Neuronal stem cell (in vitro differentiated cells): ENCODE measurements at regions not wholly inside any gene's neighbourhood (a gene's known extent, or its start where the extent isn't known, plus 50 kb on each side); places are given as distances from the start of the nearest gene placed in this dataset.

ENCODE experiments used
- DNase-seq: peaks from one replicate; pipeline ENCODE4 v3.0.0-alpha.2; 2013; ENCODE audit warnings: low spot score
- H2AFZ ChIP-seq: one replicate; pipeline ENCODE4 v1.6.1; 2013; ENCODE audit warnings: mild to moderate bottlenecking, low read length, inconsistent platforms
- H2AK5ac ChIP-seq: 2 replicates; pipeline ENCODE4 v1.6.1; 2013; ENCODE audit warnings: low read depth, mild to moderate bottlenecking, inconsistent platforms, low read length, moderate library complexity, mixed read lengths
- H2BK120ac ChIP-seq: 2 replicates; pipeline ENCODE4 v1.6.1; 2013; ENCODE audit warnings: low read depth, mild to moderate bottlenecking, inconsistent platforms, low read length, moderate library complexity, mixed read lengths
- H2BK12ac ChIP-seq: one replicate; pipeline ENCODE4 v1.6.1; 2013; ENCODE audit warnings: low read length, inconsistent platforms
- H2BK15ac ChIP-seq: 2 replicates; pipeline ENCODE4 v1.6.1; 2013; ENCODE audit warnings: mild to moderate bottlenecking, low read length, inconsistent platforms, mixed read lengths
- H2BK5ac ChIP-seq: one replicate; pipeline ENCODE4 v1.6.1; 2013; ENCODE audit warnings: inconsistent platforms, mild to moderate bottlenecking, low read length, moderate library complexity
- H3K14ac ChIP-seq: one replicate; pipeline ENCODE4 v1.6.1; 2013; ENCODE audit warnings: low read length, inconsistent platforms
- H3K18ac ChIP-seq: 2 replicates; pipeline ENCODE4 v1.6.1; 2013; ENCODE audit warnings: low read length, inconsistent platforms
- H3K23ac ChIP-seq: 2 replicates; pipeline ENCODE4 v1.6.1; 2013; ENCODE audit warnings: low read depth, mild to moderate bottlenecking, mixed read lengths, low read length, inconsistent platforms; ENCODE audit not compliant: poor library complexity
- H3K27ac ChIP-seq: replicated peaks from 3 replicates; pipeline ENCODE4 v1.5.1; 2013; ENCODE audit warnings: low read length, inconsistent platforms
- H3K27me3 ChIP-seq, 3 experiments: 2 replicates each; pipeline ENCODE4 v1.6.1; 2013; ENCODE audit warnings: low read length in 3 of 3, mild to moderate bottlenecking in 2 of 3, inconsistent platforms in 1 of 3, low read depth in 1 of 3, mixed read lengths in 1 of 3, moderate library complexity in 1 of 3; ENCODE audit not compliant: control insufficient read depth in 3 of 3, insufficient read depth in 3 of 3
- H3K36me3 ChIP-seq, 2 donors: replicated peaks in 1 of 2; 2 replicates each; pipeline ENCODE4 v1.6.1; 2013; ENCODE audit warnings: low read length in 2 of 2; ENCODE audit not compliant: control insufficient read depth in 2 of 2, insufficient read depth in 2 of 2
- H3K4ac ChIP-seq: 2 replicates; pipeline ENCODE4 v1.6.1; 2013; ENCODE audit warnings: inconsistent platforms, mild to moderate bottlenecking, low read length, moderate library complexity
- H3K4me1 ChIP-seq, 2 donors: 1 replicate in 1 of 2; 2 replicates in 1 of 2; pipeline ENCODE4 v1.6.1; 2013; ENCODE audit warnings: low read length in 2 of 2, low read depth in 1 of 2; ENCODE audit not compliant: control insufficient read depth in 2 of 2, insufficient read depth in 1 of 2
- H3K4me2 ChIP-seq: one replicate; pipeline ENCODE4 v1.6.1; 2013; ENCODE audit warnings: mild to moderate bottlenecking, low read length, inconsistent platforms; ENCODE audit not compliant: insufficient read depth, poor library complexity, severe bottlenecking
- H3K4me3 ChIP-seq, 2 donors: 2 replicates each; pipeline ENCODE4 v1.5.1; 2013; ENCODE audit warnings: low read length in 2 of 2, mild to moderate bottlenecking in 2 of 2, inconsistent platforms in 1 of 2, moderate library complexity in 1 of 2
- H3K79me1 ChIP-seq: one replicate; pipeline ENCODE4 v1.6.1; 2013; ENCODE audit warnings: low read depth, mild to moderate bottlenecking, inconsistent platforms, low read length, moderate library complexity
- H3K9ac ChIP-seq: one replicate; pipeline ENCODE4 v1.6.1; 2013; ENCODE audit warnings: mild to moderate bottlenecking, low read depth, low read length, inconsistent platforms; ENCODE audit not compliant: poor library complexity
- H3K9me3 ChIP-seq, 2 donors: replicated peaks in 1 of 2; 2 replicates each; pipeline versions ENCODE3 to v1.6.1; 2013; ENCODE audit warnings: low read length in 2 of 2, mild to moderate bottlenecking in 2 of 2, inconsistent platforms in 1 of 2, low read depth in 1 of 2, mixed read lengths in 1 of 2, moderate library complexity in 1 of 2; ENCODE audit not compliant: control insufficient read depth in 2 of 2, insufficient read depth in 1 of 2
- H4K8ac ChIP-seq: one replicate; pipeline ENCODE4 v1.6.1; 2013; ENCODE audit warnings: low read depth, mild to moderate bottlenecking, inconsistent platforms, low read length, moderate library complexity
- H4K91ac ChIP-seq: one replicate; pipeline ENCODE4 v1.6.1; 2013; ENCODE audit warnings: low read length, low read depth, mild to moderate bottlenecking, inconsistent platforms; ENCODE audit not compliant: poor library complexity
- WGBS, 2 donors: extraction: QIAGEN DNeasy Blood & Tissue Kit; methylation state at CpG; one replicate each; pipeline ENCODE4 v1.1.7; 2013; ENCODE audit warnings: missing lambda C conversion rate in 2 of 2, mixed read lengths in 1 of 2; ENCODE audit not compliant: insufficient read length in 2 of 2, insufficient replicate concordance in 1 of 2; ENCODE audit errors: extremely low coverage in 2 of 2; 5-methylcytosine and 5-hydroxymethylcytosine counted together

- Histone ChIP-seq H2AK5ac (no peak overlapping the region), H2BK120ac (no peak overlapping the region), H3K79me1 (no peaks in the 10 kb centered on the region), H2BK12ac (no peak overlapping the region), H2BK15ac (no peak overlapping the region), H4K91ac (no peak overlapping the region), H3K4me2 (no peak overlapping the region), H3K4me1 (no peaks in the 10 kb centered on the region), H3K36me3 (no peaks in the 10 kb centered on the region), H3K23ac (no peak overlapping the region), H3K4me3 (no peak overlapping the region), H2BK5ac (no peak overlapping the region), H4K8ac (no peak overlapping the region), H3K14ac (no peak overlapping the region), H3K27ac (no peak overlapping the region), H3K4ac (no peak overlapping the region), H3K9ac (no peak overlapping the region), H3K9me3 (peaks cover 0 to 2% of the 10 kb centered on the region in 2 donors), H2AFZ (no peak overlapping the region), H3K18ac (no peak overlapping the region), H3K27me3 (peaks cover 0 to 3% (median 0%) of the 10 kb centered on the region in 3 experiments)
- WGBS, 2 donors, result no CpG with 5 or more reads among the region's 2 CpGs
- no peak for DNase-seq
Observed at GRCh38 chr4:38209654-38210053, 249.5 kb downstream of the PTTG2 start.

- H2BK12ac ChIP-seq, result no peak overlapping the region
- H3K4me2 ChIP-seq, result no peak overlapping the region
- no peak overlapping the region for H4K91ac ChIP-seq
- no peak overlapping the region for H3K9ac ChIP-seq
- no peak overlapping the region for H2BK5ac ChIP-seq
- DNase-seq, result no peak
- H2AK5ac ChIP-seq, result no peak overlapping the region
- H3K14ac ChIP-seq, result no peak overlapping the region
- WGBS, 2 donors, result no CpG with 5 or more reads among the region's 11 CpGs
- H2BK15ac ChIP-seq, result no peak overlapping the region
- H3K27me3 ChIP-seq, result peaks cover 0 to 3% (median 0%) of the 10 kb centered on the region in 3 experiments
- H3K4me3 ChIP-seq, result no peak overlapping the region
- H2BK120ac ChIP-seq, result no peak overlapping the region
- no peaks in the 10 kb centered on the region for H3K4me1 ChIP-seq
- no peak overlapping the region for H4K8ac ChIP-seq
- H3K4ac ChIP-seq, result no peak overlapping the region
- H3K79me1 ChIP-seq, result no peaks in the 10 kb centered on the region
- no peaks in the 10 kb centered on the region for H3K36me3 ChIP-seq
- H2AFZ ChIP-seq, result no peak overlapping the region
- H3K23ac ChIP-seq, result no peak overlapping the region
- H3K9me3 ChIP-seq, result peaks cover 0 to 2% of the 10 kb centered on the region in 2 donors
- H3K27ac ChIP-seq, result no peak overlapping the region
- H3K18ac ChIP-seq, result no peak overlapping the region
Observed at GRCh38 chr4:38210396-38211114, 250.4 kb downstream of the PTTG2 start.

DNA sequence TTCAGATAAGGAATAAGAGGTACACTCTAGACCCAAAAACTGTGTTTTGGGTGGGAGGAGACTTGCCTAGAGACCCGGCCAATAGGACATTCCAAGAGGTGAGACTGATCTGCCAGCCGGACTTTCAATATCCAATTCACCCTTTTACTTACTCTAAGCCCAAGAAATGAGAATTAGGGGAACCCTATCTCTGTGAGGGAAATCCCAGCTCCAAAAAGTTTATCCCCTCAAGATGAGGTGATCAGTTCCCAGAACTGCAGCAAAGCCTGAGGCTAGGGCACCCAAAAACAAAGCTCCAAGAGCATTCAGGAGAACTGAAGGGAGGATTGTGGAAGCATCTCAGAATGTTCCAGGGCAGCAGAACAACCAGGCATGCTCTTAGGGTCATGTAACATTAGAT lies 251.7 kb downstream of the PTTG2 start:
- no CpG with 5 or more reads among the region's 2 CpGs for WGBS, 2 donors
- Histone ChIP-seq H2BK12ac (no peak overlapping the region), H3K18ac (no peak overlapping the region), H2BK5ac (no peak overlapping the region), H4K8ac (no peak overlapping the region), H3K27me3 (peaks cover 0 to 3% (median 0%) of the 10 kb centered on the region in 3 experiments), H3K4ac (no peak overlapping the region), H3K4me1 (no peaks in the 10 kb centered on the region), H3K36me3 (no peaks in the 10 kb centered on the region), H3K23ac (no peak overlapping the region), H2BK120ac (no peak overlapping the region), H3K27ac (no peak overlapping the region), H2AFZ (no peak overlapping the region), H3K79me1 (no peaks in the 10 kb centered on the region), H3K4me2 (no peak overlapping the region), H3K14ac (no peak overlapping the region), H3K9me3 (peaks cover 0 to 2% of the 10 kb centered on the region in 2 donors), H2AK5ac (no peak overlapping the region), H2BK15ac (no peak overlapping the region), H4K91ac (no peak overlapping the region), H3K9ac (no peak overlapping the region), H3K4me3 (no peak overlapping the region)
- DNase-seq, result no peak

DNA sequence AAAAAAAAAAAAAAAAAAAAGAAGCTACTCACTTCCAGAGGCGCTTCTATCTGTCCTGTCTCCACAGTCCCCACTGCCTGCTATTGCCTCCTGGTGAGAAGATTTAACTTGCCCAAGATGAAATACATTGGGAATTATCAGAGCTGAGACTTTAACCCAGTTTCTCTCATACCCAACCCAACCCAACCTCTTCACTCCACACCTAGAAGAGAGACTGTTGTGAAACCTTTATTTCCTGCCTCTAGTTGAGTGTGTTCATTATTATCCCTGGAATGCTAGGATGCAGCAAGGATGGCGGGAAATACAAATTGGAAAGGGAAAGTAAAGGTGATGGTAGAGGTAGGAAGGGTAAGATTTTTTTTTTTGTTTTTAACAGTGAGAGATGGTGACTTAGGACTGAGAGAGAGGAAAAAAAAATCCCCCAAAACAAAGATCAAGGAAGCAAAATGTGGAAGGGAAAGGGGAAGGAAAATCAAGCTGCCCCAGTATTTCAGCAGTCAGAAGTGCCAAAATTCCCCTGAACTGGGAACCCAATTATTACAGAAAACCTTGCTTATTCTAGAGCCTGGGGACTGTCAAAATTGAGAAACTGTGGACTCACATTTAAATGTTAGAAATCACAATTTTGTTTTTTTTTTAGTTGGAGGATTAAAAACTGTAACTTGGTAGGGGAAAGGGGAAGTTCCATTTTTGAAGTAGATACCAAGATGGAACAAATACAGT lies 253.0 kb downstream of the PTTG2 start:
- H3K27ac ChIP-seq, result no peak overlapping the region
- H3K14ac ChIP-seq, result no peak overlapping the region
- no peak overlapping the region for H2BK120ac ChIP-seq
- WGBS, 2 donors, result 100% methylated on average over 1 of the region's 2 CpGs; no CpG with 5 or more reads in 1 of the 2 donors
- no peak overlapping the region for H2BK5ac ChIP-seq
- no peaks in the 10 kb centered on the region for H3K4me1 ChIP-seq
- no peak for DNase-seq
- H3K9ac ChIP-seq, result no peak overlapping the region
- H2AFZ ChIP-seq, result no peak overlapping the region
- H3K4ac ChIP-seq, result no peak overlapping the region
- H3K4me2 ChIP-seq, result no peak overlapping the region
- H4K91ac ChIP-seq, result no peak overlapping the region
- H3K18ac ChIP-seq, result no peak overlapping the region
- H3K36me3 ChIP-seq, result no peaks in the 10 kb centered on the region
- H3K23ac ChIP-seq, result no peak overlapping the region
- no peak overlapping the region for H4K8ac ChIP-seq
- H2BK12ac ChIP-seq, result no peak overlapping the region
- no peak overlapping the region for H2BK15ac ChIP-seq
- peaks cover 0 to 2% of the 10 kb centered on the region in 2 donors for H3K9me3 ChIP-seq
- no peak overlapping the region for H2AK5ac ChIP-seq
- no peaks in the 10 kb centered on the region for H3K79me1 ChIP-seq
- peaks cover 0 to 3% (median 0%) of the 10 kb centered on the region in 3 experiments for H3K27me3 ChIP-seq
- no peak overlapping the region for H3K4me3 ChIP-seq
